ENCODE measurements at regions not wholly inside any gene's neighbourhood (a gene's known extent, or its start where the extent isn't known, plus 50 kb on each side); places are given as distances from the start of the nearest gene placed in this dataset.

DNA sequence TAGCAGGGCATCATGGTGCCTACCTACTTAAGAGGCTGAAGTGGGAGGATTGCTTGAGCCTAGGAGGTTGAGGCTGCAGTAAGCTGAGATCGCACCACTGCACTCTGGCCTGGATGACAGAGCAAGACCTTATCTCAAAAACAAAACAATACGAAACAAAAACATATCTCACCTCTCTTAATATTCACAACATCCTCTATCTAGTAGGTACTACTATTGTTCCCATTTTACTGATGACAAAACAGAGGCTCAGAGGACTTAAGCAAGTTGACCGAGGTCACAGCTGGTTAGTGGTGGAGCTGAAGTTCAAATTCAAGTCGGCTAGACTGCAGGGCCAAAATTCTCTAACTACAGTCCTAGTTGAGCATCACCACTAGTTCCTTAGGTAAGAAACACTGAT is 172.3 kb upstream of the EEA1 start:
- Mint-ChIP-seq H3K27me3 (ENCODE audit: low read depth) (no peaks in the 10 kb centered on the region), H3K4me3 (no peak overlapping the region), H3K36me3 (ENCODE audit: low read depth) (no peaks in the 10 kb centered on the region), H3K4me1 (ENCODE audit: low read depth) (peaks cover 4% of the 10 kb centered on the region), H3K9me3 (no peaks in the 10 kb centered on the region), H3K27ac (no peak overlapping the region)
- no peak for DNase-seq (ENCODE audit: low spot score)

- Mint-ChIP-seq H3K36me3 (ENCODE audit: low read depth) (no peaks in the 10 kb centered on the region), H3K4me1 (ENCODE audit: low read depth) (peaks cover 4% of the 10 kb centered on the region), H3K4me3 (no peak overlapping the region), H3K27ac (no peak overlapping the region), H3K27me3 (ENCODE audit: low read depth) (no peaks in the 10 kb centered on the region), H3K9me3 (no peaks in the 10 kb centered on the region)
- DNase-seq (ENCODE audit: low spot score): no peak
Measured at GRCh38 chr12:93102312-93102711, 173.2 kb upstream of the EEA1 start.

DNA sequence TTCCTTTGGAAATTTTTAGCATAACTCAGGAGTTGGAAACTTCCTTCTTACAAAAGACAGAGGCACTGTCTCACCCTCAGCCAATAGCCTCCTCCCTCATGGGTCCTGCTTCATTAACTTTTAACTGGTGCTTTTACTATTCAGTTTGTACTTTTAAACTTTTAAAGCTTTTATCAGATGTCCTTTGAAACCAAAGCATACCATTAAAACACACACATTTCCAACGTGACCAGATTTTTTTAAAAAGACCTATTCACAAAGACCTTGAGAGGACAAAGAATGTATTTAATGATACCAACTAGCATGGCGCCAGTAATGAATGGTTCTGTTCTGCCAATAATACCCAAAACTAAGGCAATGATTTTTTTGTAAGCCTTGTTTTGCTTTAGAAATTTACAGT is 173.6 kb upstream of the EEA1 start:
- Mint-ChIP-seq H3K27ac (no peak overlapping the region), H3K36me3 (ENCODE audit: low read depth) (no peaks in the 10 kb centered on the region), H3K27me3 (ENCODE audit: low read depth) (no peaks in the 10 kb centered on the region), H3K4me1 (ENCODE audit: low read depth) (peaks cover 4% of the 10 kb centered on the region), H3K4me3 (no peak overlapping the region), H3K9me3 (no peaks in the 10 kb centered on the region)
- DNase-seq (ENCODE audit: low spot score): no peak

GRCh38 chr12:93103154-93103553 is 174.1 kb upstream of the EEA1 start:
- no peak overlapping the region for H3K4me3 Mint-ChIP-seq
- no peak overlapping the region for H3K27ac Mint-ChIP-seq
- no peaks in the 10 kb centered on the region for H3K36me3 Mint-ChIP-seq (ENCODE audit: low read depth)
- DNase-seq (ENCODE audit: low spot score): no peak
- H3K9me3 Mint-ChIP-seq: no peaks in the 10 kb centered on the region
- H3K27me3 Mint-ChIP-seq (ENCODE audit: low read depth): no peaks in the 10 kb centered on the region
- peaks cover 3% of the 10 kb centered on the region for H3K4me1 Mint-ChIP-seq (ENCODE audit: low read depth)

DNA sequence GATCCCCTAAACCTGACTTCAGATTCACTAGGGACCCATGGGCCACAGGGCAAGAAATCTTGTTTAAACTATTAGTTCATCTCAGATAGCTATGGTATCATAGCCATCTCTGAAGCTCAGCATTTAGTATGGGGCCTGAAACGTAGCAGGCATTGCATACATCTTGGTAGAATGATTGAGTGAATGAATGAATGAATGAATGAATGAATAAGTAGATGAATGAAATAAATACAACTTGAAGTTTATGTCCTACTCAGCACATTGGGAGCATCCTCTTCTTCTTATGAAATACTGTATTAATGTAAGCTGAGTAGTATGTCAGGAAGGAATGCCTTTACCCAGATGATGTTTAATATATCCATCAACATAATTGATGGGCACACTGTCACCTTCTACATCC is 175.4 kb upstream of the EEA1 start:
- no peak overlapping the region for H3K27ac Mint-ChIP-seq
- DNase-seq (ENCODE audit: low spot score): no peak
- no peaks in the 10 kb centered on the region for H3K36me3 Mint-ChIP-seq (ENCODE audit: low read depth)
- H3K4me3 Mint-ChIP-seq: no peak overlapping the region
- H3K27me3 Mint-ChIP-seq (ENCODE audit: low read depth): no peaks in the 10 kb centered on the region
- H3K9me3 Mint-ChIP-seq: no peaks in the 10 kb centered on the region
- no peaks in the 10 kb centered on the region for H3K4me1 Mint-ChIP-seq (ENCODE audit: low read depth)

- no peaks in the 10 kb centered on the region for H3K4me1 Mint-ChIP-seq (ENCODE audit: low read depth)
- DNase-seq (ENCODE audit: low spot score): no peak
- no peaks in the 10 kb centered on the region for H3K9me3 Mint-ChIP-seq
- no peak overlapping the region for H3K4me3 Mint-ChIP-seq
- no peaks in the 10 kb centered on the region for H3K36me3 Mint-ChIP-seq (ENCODE audit: low read depth)
- no peaks in the 10 kb centered on the region for H3K27me3 Mint-ChIP-seq (ENCODE audit: low read depth)
- no peak overlapping the region for H3K27ac Mint-ChIP-seq
Measured at GRCh38 chr12:93106910-93107309, 177.8 kb upstream of the EEA1 start.

GRCh38 chr12:93107514-93108312 is 178.6 kb upstream of the EEA1 start:
- no peaks in the 10 kb centered on the region for H3K27me3 Mint-ChIP-seq (ENCODE audit: low read depth)
- H3K4me1 Mint-ChIP-seq (ENCODE audit: low read depth): no peaks in the 10 kb centered on the region
- H3K9me3 Mint-ChIP-seq: no peaks in the 10 kb centered on the region
- no peaks in the 10 kb centered on the region for H3K36me3 Mint-ChIP-seq (ENCODE audit: low read depth)
- no peak for DNase-seq (ENCODE audit: low spot score)
- H3K4me3 Mint-ChIP-seq: no peak overlapping the region
- no peak overlapping the region for H3K27ac Mint-ChIP-seq

DNA sequence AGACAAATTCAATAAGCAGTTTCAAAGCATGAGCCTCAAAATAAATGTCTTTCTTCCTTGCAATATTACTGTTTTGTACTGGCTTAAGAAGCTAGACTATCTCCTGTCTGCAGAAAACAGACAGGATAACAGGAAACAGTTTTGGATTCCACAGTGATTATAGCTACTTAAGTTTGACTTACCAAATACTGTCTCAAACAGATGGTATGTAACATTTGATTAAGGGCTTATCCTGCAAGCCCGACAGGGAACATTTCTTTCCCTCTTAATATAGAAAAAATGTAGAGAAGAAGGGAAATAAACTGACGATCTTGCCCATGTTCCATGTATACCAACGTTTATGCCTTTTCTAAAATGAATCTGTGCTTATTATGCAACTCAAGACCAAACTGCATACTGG is 179.9 kb upstream of the EEA1 start:
- Mint-ChIP-seq H3K9me3 (no peaks in the 10 kb centered on the region), H3K4me1 (ENCODE audit: low read depth) (no peaks in the 10 kb centered on the region), H3K36me3 (ENCODE audit: low read depth) (no peaks in the 10 kb centered on the region), H3K4me3 (no peak overlapping the region), H3K27ac (no peak overlapping the region), H3K27me3 (ENCODE audit: low read depth) (no peaks in the 10 kb centered on the region)
- no peak for DNase-seq (ENCODE audit: low spot score)

- DNase-seq (ENCODE audit: low spot score): peak; percentile 9
- Mint-ChIP-seq H3K27ac (no peak overlapping the region), H3K9me3 (no peaks in the 10 kb centered on the region), H3K4me3 (no peak overlapping the region), H3K4me1 (ENCODE audit: low read depth) (no peaks in the 10 kb centered on the region), H3K36me3 (ENCODE audit: low read depth) (no peaks in the 10 kb centered on the region), H3K27me3 (ENCODE audit: low read depth) (no peaks in the 10 kb centered on the region)
Measured at GRCh38 chr12:93109551-93110203, 180.6 kb upstream of the EEA1 start.

DNA sequence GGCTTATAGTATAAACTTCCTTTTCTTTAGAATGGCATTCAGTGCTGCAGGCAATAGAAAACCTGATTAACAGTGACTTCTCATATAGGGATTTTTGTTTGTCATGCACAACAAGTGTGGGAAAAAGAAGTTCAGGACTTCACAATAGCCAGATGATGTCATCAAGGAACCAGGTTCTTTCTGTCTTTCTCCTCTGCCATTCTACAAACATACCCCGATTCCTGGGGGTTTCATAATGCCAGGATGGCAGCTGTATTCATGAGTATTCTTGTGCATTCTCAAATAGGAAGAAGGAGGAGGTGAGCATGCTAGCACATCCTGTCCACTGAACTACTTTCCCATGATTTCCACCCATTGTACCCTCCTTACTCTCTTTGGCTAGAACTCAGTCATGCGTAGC is 182.7 kb upstream of the EEA1 start:
- H3K4me1 Mint-ChIP-seq (ENCODE audit: low read depth): no peaks in the 10 kb centered on the region
- H3K36me3 Mint-ChIP-seq (ENCODE audit: low read depth): no peaks in the 10 kb centered on the region
- no peaks in the 10 kb centered on the region for H3K9me3 Mint-ChIP-seq
- no peak overlapping the region for H3K27ac Mint-ChIP-seq
- no peak for DNase-seq (ENCODE audit: low spot score)
- H3K4me3 Mint-ChIP-seq: no peak overlapping the region
- no peaks in the 10 kb centered on the region for H3K27me3 Mint-ChIP-seq (ENCODE audit: low read depth)

DNA sequence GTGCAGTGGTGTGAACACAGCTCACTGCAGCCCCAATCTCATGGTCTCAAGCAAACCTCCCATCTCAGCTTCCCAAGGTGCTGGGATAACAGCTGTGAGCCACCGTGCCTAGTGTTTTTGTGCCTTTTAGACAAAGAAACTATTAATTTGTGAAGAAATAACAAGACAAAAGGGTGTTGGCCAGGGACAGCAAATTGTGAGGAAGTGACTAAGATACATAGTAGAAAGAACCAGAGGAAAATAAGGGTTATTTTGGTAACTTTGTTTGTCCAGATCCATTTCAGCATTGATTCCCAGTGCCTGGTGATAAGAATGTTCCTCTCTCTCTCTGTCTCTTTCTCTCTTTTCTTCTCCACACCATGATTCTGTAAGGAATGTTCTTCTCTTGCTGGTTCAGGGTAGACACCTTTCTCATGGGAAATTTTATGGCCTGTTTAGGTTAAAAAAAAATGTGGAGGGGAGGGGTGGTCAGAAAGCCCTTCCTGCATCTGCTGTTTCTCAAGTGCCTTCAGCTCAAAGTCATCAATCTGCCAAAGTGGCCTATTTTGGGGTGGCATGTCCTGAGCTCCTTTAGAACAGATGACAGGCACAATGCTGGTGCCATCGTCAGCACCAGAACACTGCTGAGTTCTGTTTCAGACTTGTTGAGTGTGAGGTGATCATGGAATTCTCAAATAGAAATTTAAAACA is 184.4 kb upstream of the EEA1 start:
- no peak for DNase-seq (ENCODE audit: low spot score)
- Mint-ChIP-seq H3K27me3 (ENCODE audit: low read depth) (no peaks in the 10 kb centered on the region), H3K27ac (no peak overlapping the region), H3K4me3 (no peak overlapping the region), H3K4me1 (ENCODE audit: low read depth) (no peaks in the 10 kb centered on the region), H3K9me3 (no peaks in the 10 kb centered on the region), H3K36me3 (ENCODE audit: low read depth) (no peaks in the 10 kb centered on the region)

- DNase-seq (ENCODE audit: low spot score): no peak
- H3K27ac Mint-ChIP-seq: no peak overlapping the region
- H3K36me3 Mint-ChIP-seq (ENCODE audit: low read depth): no peaks in the 10 kb centered on the region
- H3K27me3 Mint-ChIP-seq (ENCODE audit: low read depth): no peaks in the 10 kb centered on the region
- H3K4me3 Mint-ChIP-seq: no peak overlapping the region
- H3K9me3 Mint-ChIP-seq: no peaks in the 10 kb centered on the region
- no peaks in the 10 kb centered on the region for H3K4me1 Mint-ChIP-seq (ENCODE audit: low read depth)
Measured at GRCh38 chr12:93115198-93115601, 186.1 kb upstream of the EEA1 start.

- no peaks in the 10 kb centered on the region for H3K36me3 Mint-ChIP-seq (ENCODE audit: low read depth)
- no peak overlapping the region for H3K4me3 Mint-ChIP-seq
- no peak for DNase-seq (ENCODE audit: low spot score)
- no peaks in the 10 kb centered on the region for H3K4me1 Mint-ChIP-seq (ENCODE audit: low read depth)
- no peaks in the 10 kb centered on the region for H3K9me3 Mint-ChIP-seq
- H3K27ac Mint-ChIP-seq: no peak overlapping the region
- H3K27me3 Mint-ChIP-seq (ENCODE audit: low read depth): no peaks in the 10 kb centered on the region
Measured at GRCh38 chr12:93115646-93116045, 186.6 kb upstream of the EEA1 start.

DNA sequence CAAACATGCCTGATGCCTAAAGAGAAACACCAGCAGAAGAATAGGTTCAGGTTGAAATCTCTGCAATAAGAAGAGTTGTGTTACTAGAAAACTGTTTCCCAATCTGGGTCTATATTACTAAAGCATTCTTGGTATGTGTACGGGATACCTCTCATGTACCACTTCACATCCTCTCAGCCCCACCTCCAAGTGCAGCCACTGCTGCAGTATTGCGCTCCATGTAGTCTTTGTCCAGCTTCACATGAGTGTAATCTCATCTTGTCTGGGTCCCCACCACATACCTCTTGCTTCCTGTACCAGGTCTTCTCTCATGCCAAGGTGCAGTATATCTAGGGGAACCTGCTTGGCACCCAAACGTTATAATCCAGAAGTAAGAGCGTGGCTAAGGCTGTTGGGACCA is 187.5 kb upstream of the EEA1 start:
- no peak overlapping the region for H3K4me3 Mint-ChIP-seq
- no peak overlapping the region for H3K27ac Mint-ChIP-seq
- no peaks in the 10 kb centered on the region for H3K36me3 Mint-ChIP-seq (ENCODE audit: low read depth)
- H3K27me3 Mint-ChIP-seq (ENCODE audit: low read depth): no peaks in the 10 kb centered on the region
- H3K4me1 Mint-ChIP-seq (ENCODE audit: low read depth): no peaks in the 10 kb centered on the region
- H3K9me3 Mint-ChIP-seq: no peaks in the 10 kb centered on the region
- DNase-seq (ENCODE audit: low spot score): no peak
